Spleen (tissue), 7 donors: ENCODE measurements at regions not wholly inside any gene's neighbourhood (a gene's known extent, or its start where the extent isn't known, plus 50 kb on each side); places are given as distances from the start of the nearest gene placed in this dataset.

ENCODE experiments used
- CTCF ChIP-seq, 11 experiments: fragments of 200-600 bp in 7 of 11; fragments of 450-650 bp in 4 of 11; sonication (generic) in 4 of 11; IDR thresholded peaks in 8 of 11; conservative IDR thresholded peaks in 3 of 11; 1 replicate in 7 of 11; 2 replicates in 4 of 11; pipeline versions ENCODE4 v1.4.0 to v1.8.0; 2016 to 2021; ENCODE audit warnings: antibody characterized with exemption in 11 of 11, inconsistent platforms in 4 of 11, mild to moderate bottlenecking in 1 of 11
- POLR2A ChIP-seq, 3 donors: fragments of 450-650 bp; IDR thresholded peaks; one replicate each; pipeline ENCODE4 v1.5.1; 2017; ENCODE audit warnings: antibody characterized with exemption in 3 of 3, mild to moderate bottlenecking in 1 of 3
- POLR2AphosphoS5 ChIP-seq, 3 donors: sonication (generic); formaldehyde crosslinking; IDR thresholded peaks; one replicate each; pipeline ENCODE4 v1.5.1; 2017; ENCODE audit warnings: antibody characterized with exemption in 3 of 3
- donor health status: DM: no; HTN: no; CAD: no; lungs with moderate emphysema.
- donor health status: DM: no; HTN: no; CAD: no.
- donor health status: DM: no; HTN: no; CAD: no.

GRCh38 chr6:111997078-111997852 lies 56.6 kb upstream of the CCN6 start:
- TF ChIP-seq CTCF (IDR thresholded peaks at IDR 0.05 in 8 of 11, conservative IDR thresholded peaks at IDR 0.05 in 3 of 11): peak; percentile 81 to 97 (median 90)
- no peak for TF ChIP-seq POLR2A (IDR thresholded peaks at IDR 0.05)
- peak; percentile 62 to 85 (median 80) for TF ChIP-seq POLR2AphosphoS5 (IDR thresholded peaks at IDR 0.05)
